Activated CD4-positive, CD25-positive, alpha-beta regulatory T cell treated with anti-CD3 and anti-CD28 coated beads, Interleukin-2, amount 50 U/mL, for 24 hours (primary cell): ENCODE measurements at regions not wholly inside any gene's neighbourhood (a gene's known extent, or its start where the extent isn't known, plus 50 kb on each side); places are given as distances from the start of the nearest gene placed in this dataset.

Experiments used
- ATAC-seq, 2 donors: fragments of 150-1000 bp; cut with Tn5 transposase; one replicate each; pipeline ENCODE4 v1.10.0; 2021; ENCODE audit warnings: mild to moderate bottlenecking in 1 of 2, moderate library complexity in 1 of 2

GRCh38 chr17:71109697-71110096 is 940.4 kb downstream of the KCNJ2 start:
- no peak for ATAC-seq

- ATAC-seq, result no peak
Observed at GRCh38 chr17:71110326-71110725, 941.0 kb downstream of the KCNJ2 start.

GRCh38 chr17:71111460-71111859 is 942.1 kb downstream of the KCNJ2 start:
- ATAC-seq, result no peak

GRCh38 chr17:71111934-71112333 is 942.6 kb downstream of the KCNJ2 start:
- ATAC-seq, result no peak

GRCh38 chr17:71113347-71113746 is 944.0 kb downstream of the KCNJ2 start:
- ATAC-seq, result no peak

- no peak for ATAC-seq
Observed at GRCh38 chr17:71114911-71115668, 945.8 kb downstream of the KCNJ2 start.

GRCh38 chr17:71115669-71115972 is 946.3 kb downstream of the KCNJ2 start:
- no peak for ATAC-seq

GRCh38 chr17:71117466-71117865 is 948.1 kb downstream of the KCNJ2 start:
- ATAC-seq, result no peak

GRCh38 chr17:71118039-71118438 is 948.7 kb downstream of the KCNJ2 start:
- ATAC-seq, result no peak

- ATAC-seq, result no peak
Observed at GRCh38 chr17:71127416-71127815, 958.1 kb downstream of the KCNJ2 start.

- ATAC-seq, result no peak
Observed at GRCh38 chr17:71142333-71142732, 973.0 kb downstream of the KCNJ2 start.

- no peak for ATAC-seq
Observed at GRCh38 chr17:71145486-71145885, 975.3 kb upstream of the SOX9 start.

- no peak for ATAC-seq
Observed at GRCh38 chr17:71147906-71148305, 972.9 kb upstream of the SOX9 start.

GRCh38 chr17:71149607-71150006 is 971.2 kb upstream of the SOX9 start:
- no peak for ATAC-seq

GRCh38 chr17:71157297-71157696 is 963.5 kb upstream of the SOX9 start:
- no peak for ATAC-seq

GRCh38 chr17:71158437-71158836 is 962.4 kb upstream of the SOX9 start:
- ATAC-seq, result no peak

- no peak for ATAC-seq
Observed at GRCh38 chr17:71163121-71163812, 957.6 kb upstream of the SOX9 start.

- no peak for ATAC-seq
Observed at GRCh38 chr17:71163813-71164122, 957.1 kb upstream of the SOX9 start.

- ATAC-seq, result no peak
Observed at GRCh38 chr17:71164561-71164960, 956.3 kb upstream of the SOX9 start.

GRCh38 chr17:71166311-71166710 is 954.5 kb upstream of the SOX9 start:
- ATAC-seq, result no peak

GRCh38 chr17:71168053-71168741 is 952.6 kb upstream of the SOX9 start:
- no peak for ATAC-seq

- no peak for ATAC-seq
Observed at GRCh38 chr17:71170070-71170469, 950.8 kb upstream of the SOX9 start.

GRCh38 chr17:71171270-71171669 is 949.5 kb upstream of the SOX9 start:
- ATAC-seq, result no peak

GRCh38 chr17:71173991-71174390 is 946.8 kb upstream of the SOX9 start:
- no peak for ATAC-seq
